ENCODE measurements at regions not wholly inside any gene's neighbourhood (a gene's known extent, or its start where the extent isn't known, plus 50 kb on each side); places are given as distances from the start of the nearest gene placed in this dataset.
A peak's percentile ranks its signal among the peaks of the same experiment; 100 is the strongest.
"Not testable (repeated sequence)": the region's sequence is repeated elsewhere in the genome, so short reads cannot be mapped to it uniquely, and the experiment has no call there.

GRCh38 chr15:62369454-62369853 lies 204.4 kb upstream of the C2CD4B start:
- DNase-seq (ENCODE audit: low spot score), result no peak
- TF ChIP-seq CTCF (IDR thresholded peaks at IDR 0.05; ENCODE audit: extremely low read depth, missing control alignments), result no peak

- DNase-seq (ENCODE audit: low spot score), result not testable (repeated sequence)
Measured at GRCh38 chr15:62371683-62372082, 206.6 kb upstream of the C2CD4B start.

- no peak for DNase-seq (ENCODE audit: low spot score)
- TF ChIP-seq CTCF (IDR thresholded peaks at IDR 0.05; ENCODE audit: extremely low read depth, missing control alignments), result no peak
Measured at GRCh38 chr15:62377736-62378480, 212.8 kb upstream of the C2CD4B start.

GRCh38 chr15:62378772-62379498 lies 213.8 kb upstream of the C2CD4B start:
- no peak for TF ChIP-seq CTCF (IDR thresholded peaks at IDR 0.05; ENCODE audit: extremely low read depth, missing control alignments)
- no peak for DNase-seq (ENCODE audit: low spot score)

- no peak for TF ChIP-seq CTCF (IDR thresholded peaks at IDR 0.05; ENCODE audit: extremely low read depth, missing control alignments)
- no peak for DNase-seq (ENCODE audit: low spot score)
Measured at GRCh38 chr15:62380011-62380410, 214.9 kb upstream of the C2CD4B start.

GRCh38 chr15:62382046-62382445 lies 217.0 kb upstream of the C2CD4B start:
- no peak for DNase-seq (ENCODE audit: low spot score)
- TF ChIP-seq CTCF (IDR thresholded peaks at IDR 0.05; ENCODE audit: extremely low read depth, missing control alignments), result no peak

GRCh38 chr15:62389885-62390790 lies 225.1 kb upstream of the C2CD4B start, which contains the start of gene TLN2:
Gene TLN2 (plus strand): TSS chr15:62390550.
- DNase-seq (ENCODE audit: low spot score), result peak; percentile 95
- no peak for TF ChIP-seq CTCF (IDR thresholded peaks at IDR 0.05; ENCODE audit: extremely low read depth, missing control alignments)
